T47D (cell line): ENCODE measurements at regions not wholly inside any gene's neighbourhood (a gene's known extent, or its start where the extent isn't known, plus 50 kb on each side); places are given as distances from the start of the nearest gene placed in this dataset.

Experiments
- DNase-seq, 2 experiments: peaks; one replicate each; pipeline versions ENCODE4 v3.0.0 to v3.0.0-alpha.2; 2011 to 2012; ENCODE audit warnings: low read depth in 1 of 2, low spot score in 1 of 2
- JUND ChIP-seq: IDR thresholded peaks from 2 replicates; pipeline ENCODE4 v1.6.1; 2012; ENCODE audit warnings: low read depth
- in situ Hi-C: cut with HindIII; loops from 2 replicates; pipeline ENCODE4 v1.10.0; 2016; ENCODE audit warnings: low sequenced_read_pairs, low pct_unique_long_range_greater_than_20kb

DNA sequence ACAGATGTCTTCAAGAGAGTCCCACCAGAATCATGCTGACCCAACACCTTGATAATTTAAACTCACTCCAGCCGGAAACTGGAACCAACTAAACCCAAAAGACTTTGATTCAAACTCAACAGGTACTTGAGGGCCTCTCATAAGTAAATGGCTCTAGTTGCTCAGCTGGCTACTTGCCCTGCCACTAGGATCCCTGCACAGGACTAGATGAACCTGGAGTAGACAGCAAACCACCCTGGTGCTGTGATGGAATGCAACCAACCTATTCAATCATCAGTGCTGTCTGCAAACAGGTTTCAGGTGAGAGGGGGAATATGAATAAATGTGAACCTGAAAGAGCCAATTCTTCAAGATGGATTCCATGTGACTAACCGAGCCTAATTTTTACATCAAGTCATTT is 216.3 kb downstream of the KATNAL1 start:
- DNase-seq, result no peak
- in situ Hi-C loops, result no loop called here
- no peak for TF ChIP-seq JUND

DNA sequence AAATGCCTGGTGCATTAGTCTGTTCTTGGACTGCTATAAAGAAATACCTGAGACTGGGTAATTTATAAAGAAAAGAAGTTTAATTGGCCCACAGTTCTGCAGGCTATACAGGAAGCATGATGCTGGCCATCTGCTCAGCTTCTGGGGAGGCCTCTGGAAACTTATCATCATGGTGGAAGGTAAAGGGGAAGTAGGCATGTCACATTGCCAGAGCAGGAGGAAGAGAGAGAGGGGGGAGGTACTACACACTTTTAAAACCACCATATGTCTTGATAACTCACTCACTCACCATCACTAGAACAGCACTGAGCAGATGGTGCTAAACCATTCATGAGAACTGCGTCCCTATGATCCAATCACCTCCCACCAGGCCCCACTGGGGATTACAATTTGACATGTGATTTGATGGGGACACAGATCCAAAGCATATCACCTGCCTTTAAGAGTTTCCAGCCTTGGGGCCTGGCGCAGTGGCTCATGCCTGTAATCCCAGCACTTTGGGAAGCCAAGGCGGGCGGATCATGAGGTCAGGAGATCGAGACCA is 219.0 kb downstream of the KATNAL1 start:
- TF ChIP-seq JUND, result no peak
- in situ Hi-C loops, result no loop called here
- no peak for DNase-seq

DNA sequence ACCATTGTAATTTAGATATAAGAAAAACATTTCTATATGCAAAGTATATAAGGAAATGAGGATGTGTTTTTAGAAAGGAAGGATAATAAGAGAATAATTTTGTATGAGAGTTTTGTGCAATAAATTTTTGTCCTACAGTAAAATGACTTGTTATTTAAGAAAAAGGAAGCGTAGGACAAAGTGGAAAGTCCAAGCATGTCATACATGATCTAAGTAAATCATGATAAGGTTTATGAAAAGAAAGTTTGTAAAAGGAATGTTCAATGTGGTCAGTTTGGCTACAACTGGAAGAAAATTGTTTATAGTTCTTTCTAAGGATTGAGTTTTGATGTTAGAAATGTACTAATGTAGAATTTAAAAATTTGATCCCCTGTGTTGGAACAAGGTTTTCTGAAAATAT is 222.3 kb downstream of the KATNAL1 start:
- no peak for DNase-seq
- TF ChIP-seq JUND, result no peak
- in situ Hi-C loops, result no loop called here

DNA sequence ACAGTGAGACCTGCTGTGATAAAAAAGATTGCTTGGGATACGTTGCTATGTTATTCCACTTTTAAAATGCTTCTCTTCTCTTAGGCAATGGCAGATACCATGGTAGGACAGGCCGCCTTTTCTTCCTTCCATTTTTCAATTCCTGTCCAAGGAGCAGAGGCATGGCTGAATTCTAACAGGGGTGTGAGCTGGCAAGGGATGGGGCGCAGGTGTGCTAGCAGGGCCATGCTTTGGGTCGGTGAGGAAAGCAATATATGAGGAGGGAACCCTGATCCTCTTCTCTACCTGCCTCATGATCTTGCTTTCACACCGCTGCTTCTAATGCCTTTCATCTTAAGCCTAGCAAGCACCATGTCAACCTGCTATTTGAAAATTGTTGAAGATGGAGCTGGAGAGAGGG is 225.0 kb downstream of the KATNAL1 start:
- TF ChIP-seq JUND, result no peak
- in situ Hi-C loops, result no loop called here

GRCh38 chr13:30081331-30081730 is 226.0 kb downstream of the KATNAL1 start:
- TF ChIP-seq JUND, result no peak
- DNase-seq, result no peak
- in situ Hi-C loops, result no loop called here

More for the DNA sequence above, 225.0 kb downstream of the KATNAL1 start:
- DNase-seq, result no peak

DNA sequence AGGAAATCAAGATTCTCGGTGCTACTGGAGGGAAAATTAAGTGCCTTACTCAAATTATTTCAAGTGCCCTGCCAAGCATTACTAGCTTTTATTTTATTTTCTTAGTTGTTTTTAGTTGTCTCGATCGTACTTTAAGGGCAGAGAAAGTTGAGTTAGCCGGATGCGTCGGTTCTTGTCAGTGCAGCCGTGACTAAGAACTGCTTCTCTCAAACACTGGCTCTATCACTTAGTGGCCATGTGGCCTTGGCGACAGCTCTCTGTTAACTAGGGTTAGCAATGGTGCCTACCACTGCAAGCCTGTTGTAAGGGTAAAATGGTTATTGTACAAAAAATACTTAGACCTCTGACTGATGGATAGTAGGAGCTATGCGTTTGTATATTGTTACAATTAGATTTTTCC is 227.8 kb downstream of the KATNAL1 start:
- TF ChIP-seq JUND, result no peak
- no peak for DNase-seq
- in situ Hi-C loops, result no loop called here

GRCh38 chr13:30078059-30078458 is 227.6 kb upstream of the UBL3 start:
- DNase-seq, result no peak
- in situ Hi-C loops, result no loop called here
- TF ChIP-seq JUND, result no peak

GRCh38 chr13:30077240-30077735 is 226.9 kb upstream of the UBL3 start:
- DNase-seq, result no peak
- TF ChIP-seq JUND, result no peak
- in situ Hi-C loops, result no loop called here

DNA sequence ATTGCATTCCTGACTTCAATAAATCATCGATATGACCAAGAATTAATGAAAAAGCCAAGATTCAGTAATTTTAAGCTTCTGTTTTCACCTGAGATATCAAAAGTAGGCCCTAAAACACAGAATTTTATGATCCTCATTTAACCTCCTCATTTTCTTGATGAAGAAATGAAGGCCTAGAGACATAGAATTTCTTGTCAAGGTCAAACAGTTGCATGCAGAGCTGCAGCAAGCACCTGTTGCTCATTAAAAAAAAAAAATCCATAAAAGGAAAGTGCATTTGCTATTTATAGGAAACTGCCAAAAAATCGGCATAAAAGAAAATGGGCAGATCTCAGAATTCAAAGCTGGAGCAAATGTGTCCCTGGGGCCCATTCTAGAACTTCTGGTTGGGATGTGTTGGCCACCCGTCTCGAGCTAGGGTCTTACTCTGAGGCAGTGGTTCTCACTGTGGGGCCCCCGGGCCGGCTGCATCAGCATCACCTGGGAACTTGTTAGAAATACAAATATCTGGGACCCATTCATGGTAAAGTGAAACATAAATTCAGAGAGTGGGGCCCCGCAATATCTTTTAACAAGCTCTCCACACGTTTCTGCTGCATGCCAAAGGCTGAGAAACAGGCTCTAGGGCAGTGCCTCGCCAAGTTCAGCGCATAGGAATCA is 224.7 kb upstream of the UBL3 start:
- DNase-seq, result no peak
- no peak for TF ChIP-seq JUND
- in situ Hi-C loops, result no loop called here

GRCh38 chr13:30074431-30074830 is 224.0 kb upstream of the UBL3 start:
- in situ Hi-C loops, result no loop called here
- no peak for DNase-seq
- TF ChIP-seq JUND, result no peak

DNA sequence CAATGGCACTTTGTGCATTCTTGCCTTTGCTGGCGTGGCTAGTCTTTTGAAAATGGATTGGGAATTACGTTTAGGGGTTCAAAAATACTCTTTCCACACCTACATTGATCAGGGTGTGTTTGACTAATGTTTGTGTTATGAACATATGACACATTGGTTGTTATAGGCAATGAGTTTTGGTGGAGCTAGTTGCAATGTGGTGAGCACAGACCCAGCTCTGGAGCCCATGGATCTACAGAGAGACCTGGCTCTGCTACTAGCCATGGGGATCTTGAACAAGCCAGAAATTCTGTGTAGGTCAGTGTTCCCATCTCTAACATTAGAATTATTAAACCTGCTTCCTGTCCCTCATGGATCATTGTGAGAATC is 222.4 kb upstream of the UBL3 start:
- DNase-seq, result no peak
- in situ Hi-C loops, result no loop called here
- TF ChIP-seq JUND, result no peak

- peak in 1 of 2 experiments; percentile 11 for DNase-seq
These were observed 221.8 kb upstream of the UBL3 start for GRCh38 chr13:30071969-30072817.

DNA sequence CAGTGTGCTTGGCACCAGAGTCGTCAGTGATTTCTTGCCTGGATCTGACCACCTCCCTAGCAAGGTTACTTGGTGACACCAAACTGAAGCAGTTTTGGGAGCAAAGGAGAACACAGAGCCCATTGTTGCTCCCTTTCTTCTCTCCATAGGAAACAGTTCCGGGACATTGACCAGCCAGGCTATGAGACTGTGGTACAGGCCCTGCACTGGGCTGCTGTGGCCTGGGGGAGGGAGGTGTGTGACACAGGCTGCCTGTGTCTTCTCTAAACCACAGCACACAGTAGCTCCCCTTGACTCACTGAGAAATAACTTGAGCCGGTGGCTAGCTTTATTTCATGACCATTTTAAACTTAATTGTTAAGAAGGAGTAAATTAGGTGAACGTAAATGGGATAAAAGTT is 214.8 kb upstream of the UBL3 start:
- DNase-seq, result no peak
- in situ Hi-C loops, result no loop called here
- TF ChIP-seq JUND, result no peak

More at GRCh38 chr13:30071969-30072817, 221.8 kb upstream of the UBL3 start:
- no peak for TF ChIP-seq JUND
- in situ Hi-C loops, result no loop called here

- no peak for TF ChIP-seq JUND
- no peak for DNase-seq
- in situ Hi-C loops, result no loop called here
These were observed 213.5 kb upstream of the UBL3 start for GRCh38 chr13:30063892-30064291.
